NCI-H1092 (cell line): ENCODE measurements at regions not wholly inside any gene's neighbourhood (a gene's known extent, or its start where the extent isn't known, plus 50 kb on each side); places are given as distances from the start of the nearest gene placed in this dataset.

Source experiments
- DNase-seq: peaks from one replicate; lab custom pipeline; 2025; lab: John Stamatoyannopoulos, UW

- no peak for DNase-seq
These were observed 125.5 kb upstream of the FBXL4 start for GRCh38 chr6:99073223-99073622.

DNA sequence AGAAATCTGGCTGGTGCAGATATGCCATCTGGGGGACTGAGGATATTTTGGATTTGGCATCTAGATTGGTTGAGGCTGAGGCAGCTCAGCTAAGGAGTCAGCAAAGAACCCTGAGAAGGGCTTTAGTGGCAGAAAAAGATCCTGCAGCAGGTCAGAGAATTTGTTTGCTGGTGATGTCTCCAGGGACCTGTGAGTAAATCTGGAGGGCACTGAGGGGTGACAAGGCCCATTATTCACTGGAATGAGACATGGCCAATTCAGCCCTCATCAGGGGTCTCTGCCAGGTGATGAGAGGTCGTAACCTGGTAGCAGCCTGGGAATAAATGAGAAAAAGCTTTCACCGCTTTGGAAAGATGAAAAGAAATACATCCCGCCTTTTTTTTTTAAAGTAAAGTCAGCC, 118.3 kb upstream of the FBXL4 start:
- no peak for DNase-seq

DNA sequence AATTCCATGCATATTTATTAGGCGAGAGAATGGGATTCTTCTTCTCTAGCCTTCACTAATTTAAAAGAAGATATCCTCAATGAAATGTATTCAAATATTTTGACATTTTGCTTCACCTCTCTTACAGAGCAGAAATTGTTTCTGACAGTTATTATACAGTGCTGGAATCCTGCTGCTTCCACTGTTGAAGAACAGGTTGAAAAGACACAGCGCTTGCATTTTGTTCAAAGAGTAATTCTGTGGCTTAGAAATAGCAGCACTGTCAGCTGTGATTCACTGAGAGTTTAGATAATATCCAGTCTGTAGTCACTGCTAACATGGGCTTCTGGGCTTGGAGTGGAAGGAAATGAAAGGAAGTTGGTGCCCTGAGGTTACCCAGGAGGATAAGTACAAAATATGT, 117.1 kb upstream of the FBXL4 start:
- DNase-seq: no peak

DNA sequence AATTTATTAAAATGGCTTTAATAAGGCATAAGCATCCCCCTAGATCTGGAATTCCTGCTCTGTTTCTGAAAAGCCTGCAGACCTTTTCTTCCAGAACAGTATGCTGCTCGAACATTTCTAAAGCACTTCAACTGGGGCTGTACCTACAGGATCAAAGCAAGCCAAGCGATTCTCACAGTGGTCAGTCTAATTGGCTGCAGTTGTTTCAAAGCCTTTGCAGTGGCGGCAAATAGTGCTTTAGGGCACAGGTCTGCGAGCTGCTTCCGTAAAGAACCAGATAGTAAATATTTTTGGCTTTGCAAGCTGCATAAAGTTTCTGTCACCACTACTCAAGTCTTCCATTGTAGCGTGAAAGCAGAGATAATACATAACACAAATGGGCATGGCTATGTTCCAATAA, 88.9 kb upstream of the FBXL4 start:
- DNase-seq: no peak

DNA sequence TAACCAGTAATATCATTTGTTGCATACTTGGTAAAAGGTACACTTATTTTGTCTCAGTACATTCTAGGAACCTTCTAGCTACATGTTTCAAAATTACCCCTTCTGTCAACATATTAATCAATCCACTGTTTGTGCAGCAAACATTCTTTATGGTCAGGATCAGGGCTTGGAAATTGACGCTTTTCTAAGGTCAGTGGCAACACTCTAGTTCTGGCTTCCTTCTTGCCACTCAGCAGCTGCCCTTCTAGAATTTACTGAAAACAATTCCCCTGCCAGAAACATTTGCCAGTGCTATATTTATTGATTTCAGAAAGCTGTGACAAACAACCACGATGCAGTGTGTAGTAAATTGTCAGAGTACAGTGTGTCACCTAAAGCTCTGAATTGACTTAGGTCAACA, 84.7 kb upstream of the FBXL4 start:
- DNase-seq: no peak

- no peak for DNase-seq
These were observed 84.2 kb upstream of the FBXL4 start for GRCh38 chr6:99031957-99032356.

- DNase-seq: no peak
These were observed 83.2 kb upstream of the FBXL4 start for GRCh38 chr6:99030915-99031314.

GRCh38 chr6:99026135-99026534, 78.4 kb upstream of the FBXL4 start:
- DNase-seq: no peak

GRCh38 chr6:99024089-99024488, 76.3 kb upstream of the FBXL4 start:
- DNase-seq: no peak

DNA sequence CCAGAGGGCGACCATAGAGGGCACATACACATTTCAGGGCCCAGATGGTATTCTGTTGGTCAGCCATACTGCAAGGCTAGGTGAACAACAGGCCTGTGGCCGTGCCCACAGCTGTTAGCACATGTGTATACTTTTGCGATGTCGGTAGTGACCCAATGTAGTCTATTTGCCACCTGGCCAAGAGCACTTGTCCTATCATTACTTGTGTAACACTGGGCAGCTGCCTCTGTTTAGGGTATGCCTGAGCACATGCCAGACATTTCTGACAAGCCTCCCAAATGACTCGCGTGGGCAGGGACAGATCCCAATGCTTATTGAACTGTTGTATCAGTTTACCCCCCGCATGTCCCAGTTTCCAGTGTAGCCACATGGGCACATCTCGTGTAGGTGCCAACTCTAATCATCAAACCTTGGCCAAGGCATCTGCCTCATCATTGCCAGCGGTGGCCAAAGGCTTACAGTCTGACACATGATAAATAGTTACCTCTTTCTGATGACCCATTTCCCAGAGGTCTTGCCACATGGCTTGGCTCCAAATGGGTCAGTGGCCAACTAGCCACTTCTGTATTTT, 74.4 kb upstream of the FBXL4 start:
- no peak for DNase-seq

DNA sequence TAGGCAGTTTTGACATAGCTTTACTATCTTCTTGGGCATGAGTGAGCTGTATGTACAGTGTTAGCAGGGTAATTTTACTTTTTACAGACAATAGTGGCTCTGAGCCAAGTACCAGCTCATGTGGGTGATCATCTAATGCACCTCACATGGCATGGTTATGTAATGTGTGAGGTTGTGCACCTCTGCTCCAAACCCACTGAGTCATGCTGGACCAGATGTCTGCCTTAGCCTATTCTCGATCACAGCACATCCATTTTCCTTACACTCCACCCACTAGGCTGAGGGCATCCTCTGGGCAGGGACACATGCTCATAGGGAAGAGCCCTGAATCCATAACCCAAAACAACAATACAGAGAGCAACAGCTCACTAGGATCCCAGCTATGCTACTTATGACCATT, 71.6 kb upstream of the FBXL4 start:
- no peak for DNase-seq

DNA sequence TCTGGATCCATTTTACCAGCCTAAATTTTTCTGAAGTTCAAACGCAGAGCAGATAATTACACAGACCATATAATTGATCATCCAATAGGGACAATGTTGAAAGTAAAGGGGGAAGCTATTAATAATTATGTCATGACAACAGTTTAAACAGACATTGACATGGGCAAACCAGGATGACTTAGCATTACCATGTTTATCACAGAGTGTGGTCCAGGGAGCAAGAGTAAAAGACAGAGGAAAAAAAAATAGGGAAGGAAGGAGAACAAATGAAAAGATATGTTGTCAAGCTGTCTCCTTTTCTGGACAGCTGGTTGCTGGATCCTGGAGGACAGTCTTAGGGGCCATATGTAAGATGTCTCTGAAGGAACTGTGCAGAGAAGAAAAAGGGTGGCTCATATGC, 69.4 kb upstream of the FBXL4 start:
- DNase-seq: no peak

- DNase-seq: no peak
These were observed 68.6 kb upstream of the FBXL4 start for GRCh38 chr6:99016355-99016754.

GRCh38 chr6:99014061-99014460, 66.3 kb upstream of the FBXL4 start:
- DNase-seq: no peak

GRCh38 chr6:99013661-99014060, 65.9 kb upstream of the FBXL4 start:
- no peak for DNase-seq

DNA sequence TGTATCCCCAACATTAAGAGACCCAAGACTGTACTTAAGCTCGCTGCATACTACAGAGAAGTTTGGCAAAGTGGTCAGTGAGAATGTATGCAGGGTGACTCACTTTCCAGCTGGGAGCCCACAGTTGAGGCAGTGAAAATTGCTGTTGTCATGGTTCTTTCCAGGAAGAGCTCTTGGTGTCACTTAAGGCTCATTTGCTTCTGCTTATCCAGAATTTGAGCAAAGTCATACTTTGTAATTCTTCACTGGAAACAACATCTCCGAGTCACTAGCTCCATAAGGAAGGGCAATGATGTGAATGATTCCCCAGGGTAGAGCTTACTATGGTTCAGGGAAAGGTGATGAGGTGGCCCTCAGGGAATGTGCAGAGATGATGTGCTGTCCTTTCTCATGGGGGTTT, 65.4 kb upstream of the FBXL4 start:
- DNase-seq: no peak

- no peak for DNase-seq
These were observed 63.4 kb upstream of the FBXL4 start for GRCh38 chr6:99011151-99011550.

- no peak for DNase-seq
These were observed 55.1 kb upstream of the FBXL4 start for GRCh38 chr6:99002831-99003230.

DNA sequence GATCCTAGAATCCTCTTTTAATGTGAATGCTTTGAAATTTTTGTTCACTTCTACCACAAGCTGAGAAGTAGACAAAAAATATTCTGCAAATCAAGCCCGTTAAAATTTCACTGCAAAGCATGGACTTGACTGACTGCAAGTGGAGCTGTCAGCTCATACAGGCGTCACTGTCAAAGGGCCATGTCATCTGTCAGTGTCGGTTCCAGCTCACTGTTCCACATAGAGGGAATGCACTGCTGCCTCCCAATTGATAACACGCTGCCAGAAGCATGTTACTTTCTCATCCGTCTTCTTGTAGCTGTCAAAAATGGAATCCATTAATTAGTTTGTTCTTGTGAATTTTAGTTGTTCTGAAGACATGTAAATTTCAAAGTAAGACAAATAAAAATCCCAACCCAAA, 50.4 kb upstream of the FBXL4 start:
- DNase-seq: no peak
